CD14-positive monocyte (primary cell): ENCODE measurements at regions not wholly inside any gene's neighbourhood (a gene's known extent, or its start where the extent isn't known, plus 50 kb on each side); places are given as distances from the start of the nearest gene placed in this dataset.

Experiments used
- DNase-seq, 3 donors: peaks; one replicate each; pipeline ENCODE4 v3.0.0-alpha.2; 2011 to 2022
- H2AFZ ChIP-seq: 2 replicates; pipeline ENCODE4 v1.6.0; 2012; ENCODE audit warnings: mild to moderate bottlenecking, low read depth, low read length, inconsistent platforms; ENCODE audit not compliant: insufficient read depth, poor library complexity, severe bottlenecking
- H3K27ac ChIP-seq, 2 donors: 1 replicate in 1 of 2; 2 replicates in 1 of 2; pipeline ENCODE4 v1.5.1; 2012 to 2013; ENCODE audit warnings: low read length in 2 of 2, control low read depth in 1 of 2, inconsistent platforms in 1 of 2, low read depth in 1 of 2, mild to moderate bottlenecking in 1 of 2
- H3K27me3 ChIP-seq, 2 donors: one replicate each; pipeline versions ENCODE4 v1.6.0 to v1.6.1; 2011 to 2013; ENCODE audit warnings: low read length in 2 of 2; ENCODE audit not compliant: control insufficient read depth in 2 of 2, insufficient read depth in 2 of 2
- H3K36me3 ChIP-seq, 2 donors: replicated peaks in 1 of 2; 1 replicate in 1 of 2; 2 replicates in 1 of 2; pipeline versions ENCODE4 v1.5.1 to v1.6.1; 2012 to 2013; ENCODE audit warnings: low read length in 2 of 2, control low read depth in 1 of 2, inconsistent platforms in 1 of 2, mild to moderate bottlenecking in 1 of 2; ENCODE audit not compliant: insufficient read depth in 2 of 2, control insufficient read depth in 1 of 2
- H3K4me1 ChIP-seq, 2 donors: 1 replicate in 1 of 2; 2 replicates in 1 of 2; pipeline versions ENCODE4 v1.5.1 to v1.6.1; 2012 to 2013; ENCODE audit warnings: low read length in 2 of 2, control low read depth in 1 of 2, inconsistent platforms in 1 of 2, mild to moderate bottlenecking in 1 of 2, moderate library complexity in 1 of 2; ENCODE audit not compliant: insufficient read depth in 2 of 2, control insufficient read depth in 1 of 2
- H3K4me2 ChIP-seq: replicated peaks from 2 replicates; pipeline ENCODE3; 2012; ENCODE audit warnings: low read length, moderate library complexity, mild to moderate bottlenecking; ENCODE audit not compliant: poor library complexity, severe bottlenecking; ENCODE audit errors: extremely low read depth
- H3K4me3 ChIP-seq, 3 experiments: fragments of 200-600 bp in 1 of 3; sonication (generic) in 1 of 3; replicated peaks in 1 of 3; 1 replicate in 2 of 3; 2 replicates in 1 of 3; pipeline ENCODE4 v1.5.1; 2011 to 2013; ENCODE audit warnings: low read length in 3 of 3, mild to moderate bottlenecking in 3 of 3, control low read depth in 2 of 3, low read depth in 2 of 3, inconsistent platforms in 1 of 3, moderate library complexity in 1 of 3
- H3K79me2 ChIP-seq: 2 replicates; pipeline ENCODE4 v1.6.0; 2012; ENCODE audit warnings: mild to moderate bottlenecking, control low read depth, inconsistent platforms, low read length, moderate library complexity; ENCODE audit not compliant: insufficient read depth
- H3K9ac ChIP-seq: 2 replicates; pipeline ENCODE4 v1.6.0; 2017; ENCODE audit warnings: low read length, mild to moderate bottlenecking; ENCODE audit not compliant: insufficient read depth, poor library complexity, severe bottlenecking
- H3K9me3 ChIP-seq, 2 donors: replicated peaks in 1 of 2; 1 replicate in 1 of 2; 2 replicates in 1 of 2; pipeline versions ENCODE4 v1.5.1 to v1.6.1; 2012 to 2013; ENCODE audit warnings: low read length in 2 of 2, control low read depth in 1 of 2; ENCODE audit not compliant: control insufficient read depth in 1 of 2, insufficient read depth in 1 of 2
- H4K20me1 ChIP-seq: 2 replicates; pipeline ENCODE4 v1.6.0; 2012; ENCODE audit warnings: mild to moderate bottlenecking, low read length, control low read depth, moderate library complexity; ENCODE audit not compliant: insufficient read depth
- H3K27ac Mint-ChIP-seq, 7 donors: one replicate each; pipeline ENCODE4 v1.8.0; 2020; ENCODE audit warnings: mild to moderate bottlenecking in 7 of 7, mixed read lengths in 7 of 7, moderate library complexity in 6 of 7, inconsistent platforms in 2 of 7
- H3K27me3 Mint-ChIP-seq, 3 donors: one replicate each; pipeline ENCODE4 v1.8.0; 2021 to 2022; ENCODE audit warnings: low read depth in 3 of 3, mild to moderate bottlenecking in 3 of 3, mixed read lengths in 3 of 3, moderate library complexity in 3 of 3, inconsistent platforms in 1 of 3
- H3K36me3 Mint-ChIP-seq, 2 donors: one replicate each; pipeline ENCODE4 v1.8.0; 2020; ENCODE audit warnings: mixed read lengths in 2 of 2, inconsistent platforms in 1 of 2, mild to moderate bottlenecking in 1 of 2
- H3K4me1 Mint-ChIP-seq: one replicate; pipeline ENCODE4 v1.8.0; 2020; ENCODE audit warnings: mild to moderate bottlenecking, mixed read lengths
- H3K4me3 Mint-ChIP-seq, 2 donors: one replicate each; pipeline ENCODE4 v1.8.0; 2020; ENCODE audit warnings: mild to moderate bottlenecking in 2 of 2, mixed read lengths in 2 of 2, moderate library complexity in 1 of 2
- H3K9me3 Mint-ChIP-seq, 7 donors: one replicate each; pipeline ENCODE4 v1.8.0; 2020 to 2022; ENCODE audit warnings: mixed read lengths in 7 of 7, mild to moderate bottlenecking in 6 of 7, moderate library complexity in 6 of 7, inconsistent platforms in 2 of 7
- WGBS: methylation state at CpG from one replicate; pipeline ENCODE4 v1.1.5; 2013; ENCODE audit warnings: missing lambda C conversion rate; ENCODE audit not compliant: insufficient coverage; 5-methylcytosine and 5-hydroxymethylcytosine counted together
- intact Hi-C, 2 donors: fragments of 100-400 bp; cut with micrococcal nuclease; formaldehyde crosslinking; loops; one replicate each; pipeline versions ENCODE4 v1.15.0 to v1.15.1; 2023
- TF ChIP-seq, protein P1 (sequence below): fragments of 200-600 bp; IDR thresholded peaks from one replicate; pipeline ENCODE4 v1.8.0; 2022; ENCODE audit warnings: antibody characterized with exemption, mild to moderate bottlenecking

GRCh38 chr2:177332026-177332991 lies 60.3 kb upstream of the AGPS start:
- Histone ChIP-seq H3K9ac (no peak overlapping the region), H3K79me2 (no peaks in the 10 kb centered on the region), H3K4me1 (peaks cover 4 to 5% of the 10 kb centered on the region in 2 donors), H3K4me2 (peak overlapping the region; percentile 72), H4K20me1 (no peaks in the 10 kb centered on the region), H3K27ac (peak overlapping the region in 1 of 2 donors; percentile 67), H3K9me3 (no peaks in the 10 kb centered on the region), H3K4me3 (peak overlapping the region; percentile 9 to 64 (median 41)), H2AFZ (peak overlapping the region; percentile 73), H3K27me3 (no peaks in the 10 kb centered on the region), H3K36me3 (peaks cover 6 to 20% of the 10 kb centered on the region in 2 donors)
- Mint-ChIP-seq H3K36me3 (peaks cover 4 to 9% of the 10 kb centered on the region in 2 donors), H3K27ac (peak overlapping the region in 6 of 7 donors; percentile 13 to 75 (median 42)), H3K27me3 (no peaks in the 10 kb centered on the region), H3K4me3 (peak overlapping the region; percentile 67 to 72), H3K9me3 (peaks cover 0 to 2% (median 0%) of the 10 kb centered on the region in 7 donors), H3K4me1 (peaks cover 13% of the 10 kb centered on the region)
- TF ChIP-seq, protein P1, sequence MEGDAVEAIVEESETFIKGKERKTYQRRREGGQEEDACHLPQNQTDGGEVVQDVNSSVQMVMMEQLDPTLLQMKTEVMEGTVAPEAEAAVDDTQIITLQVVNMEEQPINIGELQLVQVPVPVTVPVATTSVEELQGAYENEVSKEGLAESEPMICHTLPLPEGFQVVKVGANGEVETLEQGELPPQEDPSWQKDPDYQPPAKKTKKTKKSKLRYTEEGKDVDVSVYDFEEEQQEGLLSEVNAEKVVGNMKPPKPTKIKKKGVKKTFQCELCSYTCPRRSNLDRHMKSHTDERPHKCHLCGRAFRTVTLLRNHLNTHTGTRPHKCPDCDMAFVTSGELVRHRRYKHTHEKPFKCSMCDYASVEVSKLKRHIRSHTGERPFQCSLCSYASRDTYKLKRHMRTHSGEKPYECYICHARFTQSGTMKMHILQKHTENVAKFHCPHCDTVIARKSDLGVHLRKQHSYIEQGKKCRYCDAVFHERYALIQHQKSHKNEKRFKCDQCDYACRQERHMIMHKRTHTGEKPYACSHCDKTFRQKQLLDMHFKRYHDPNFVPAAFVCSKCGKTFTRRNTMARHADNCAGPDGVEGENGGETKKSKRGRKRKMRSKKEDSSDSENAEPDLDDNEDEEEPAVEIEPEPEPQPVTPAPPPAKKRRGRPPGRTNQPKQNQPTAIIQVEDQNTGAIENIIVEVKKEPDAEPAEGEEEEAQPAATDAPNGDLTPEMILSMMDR: peak; percentile 68
- 0% methylated on average over 3 of the region's 9 CpGs for WGBS
- intact Hi-C loops: loop anchor here (5.0 to 10.0 kb wide), 4 partner anchors 68 to 170 kb away; partner anchors contain the start of gene NFE2L2 (in 2 of the 2)
- peak; percentile 67 to 78 (median 75) for DNase-seq

GRCh38 chr2:177332992-177333388 lies 59.6 kb upstream of the AGPS start:
- no peak overlapping the region for H3K9ac ChIP-seq
- H3K4me2 ChIP-seq: no peak overlapping the region
- no CpG with 5 or more reads among the region's 5 CpGs for WGBS
- no peaks in the 10 kb centered on the region for H3K79me2 ChIP-seq
- H3K36me3 ChIP-seq: peaks cover 6 to 27% of the 10 kb centered on the region in 2 donors
- Mint-ChIP-seq H3K4me3 (no peak overlapping the region), H3K27ac (no peak overlapping the region), H3K27me3 (no peaks in the 10 kb centered on the region), H3K4me1 (peaks cover 14% of the 10 kb centered on the region), H3K36me3 (peaks cover 8 to 11% of the 10 kb centered on the region in 2 donors), H3K9me3 (peaks cover 0 to 2% (median 0%) of the 10 kb centered on the region in 7 donors)
- no peaks in the 10 kb centered on the region for H4K20me1 ChIP-seq
- no peak overlapping the region for H3K4me3 ChIP-seq
- H3K4me1 ChIP-seq: peaks cover 4 to 5% of the 10 kb centered on the region in 2 donors
- H3K9me3 ChIP-seq: no peaks in the 10 kb centered on the region
- peak overlapping the region in 1 of 2 donors; percentile 49 for H3K27ac ChIP-seq
- peak overlapping the region; percentile 73 for H2AFZ ChIP-seq
- intact Hi-C loops: loop anchor here (5.0 to 10.0 kb wide), 4 partner anchors 68 to 171 kb away; partner anchors contain the start of gene NFE2L2 (in 2 of the 2)
- TF ChIP-seq, protein P1: no peak
- DNase-seq: no peak
- H3K27me3 ChIP-seq: no peaks in the 10 kb centered on the region
